Umbilical cord (tissue), 1 donor: ENCODE measurements at regions not wholly inside any gene's neighbourhood (a gene's known extent, or its start where the extent isn't known, plus 50 kb on each side); places are given as distances from the start of the nearest gene placed in this dataset.

ENCODE experiments used
- DNase-seq: peaks from one replicate; pipeline ENCODE4 v3.0.0-alpha.2; 2015; ENCODE audit warnings: low spot score

DNA sequence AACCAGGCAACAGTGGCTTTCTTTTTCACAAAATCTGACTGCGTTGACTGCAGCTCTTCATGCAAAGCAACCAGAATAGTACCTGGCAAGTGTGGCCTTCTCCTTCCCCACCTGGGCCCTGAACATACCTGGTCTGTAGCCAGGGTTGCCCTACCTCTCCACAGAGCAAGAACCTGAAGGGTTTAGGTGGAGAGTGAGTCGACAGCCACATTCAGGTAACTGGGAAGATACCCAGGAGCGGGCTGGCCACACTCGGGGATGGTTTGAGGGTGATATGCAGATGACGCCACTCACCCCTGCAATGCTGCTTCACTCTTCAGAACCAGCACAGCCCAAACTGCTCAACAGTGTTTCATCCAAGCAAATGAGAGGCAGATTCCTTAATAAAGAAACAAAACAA, 117.3 kb downstream of the TTC32 start:
- DNase-seq: no peak

DNA sequence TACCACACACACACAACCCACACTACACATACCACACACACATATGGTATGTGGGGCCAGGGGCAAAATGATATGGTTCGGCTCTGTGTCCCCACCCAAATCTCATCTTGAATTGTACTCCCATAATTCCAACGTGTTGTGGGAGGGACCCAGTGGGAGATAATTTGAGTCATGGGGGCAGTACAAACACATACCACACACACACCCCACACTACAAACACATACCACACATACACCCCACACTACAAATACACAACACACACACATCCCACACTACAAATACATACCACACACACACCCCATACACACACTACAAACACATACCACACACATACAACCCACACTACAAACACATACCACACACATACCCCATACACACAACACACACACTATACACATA, 117.8 kb downstream of the TTC32 start:
- DNase-seq: no peak

DNA sequence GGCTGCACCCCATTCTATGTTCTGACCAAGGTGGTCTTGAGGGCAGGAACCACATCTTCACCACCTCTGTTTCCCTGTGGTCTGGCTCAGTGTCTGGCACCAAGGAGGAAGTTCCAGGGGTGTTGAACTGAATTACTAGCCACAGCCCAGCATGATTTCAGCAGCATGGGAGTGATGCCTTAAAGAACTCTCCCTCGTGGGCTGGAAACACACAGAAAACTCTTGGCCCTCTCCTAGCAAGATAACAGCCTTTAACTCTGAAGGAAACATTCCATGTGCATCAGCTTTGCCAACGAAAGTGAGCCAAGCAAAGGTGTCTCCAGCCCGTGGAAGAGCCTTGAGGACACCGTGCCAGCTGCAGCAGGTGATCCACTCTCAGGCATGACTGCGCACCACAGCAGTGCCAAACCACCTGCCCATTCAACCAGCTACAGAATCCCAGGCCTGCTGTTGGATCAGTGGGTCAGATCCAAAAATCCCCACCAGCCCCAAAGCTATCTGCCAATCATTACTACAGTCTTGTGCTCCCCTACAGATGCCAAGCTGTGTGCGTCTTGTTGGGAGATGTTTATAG, 124.8 kb downstream of the TTC32 start:
- no peak for DNase-seq

DNA sequence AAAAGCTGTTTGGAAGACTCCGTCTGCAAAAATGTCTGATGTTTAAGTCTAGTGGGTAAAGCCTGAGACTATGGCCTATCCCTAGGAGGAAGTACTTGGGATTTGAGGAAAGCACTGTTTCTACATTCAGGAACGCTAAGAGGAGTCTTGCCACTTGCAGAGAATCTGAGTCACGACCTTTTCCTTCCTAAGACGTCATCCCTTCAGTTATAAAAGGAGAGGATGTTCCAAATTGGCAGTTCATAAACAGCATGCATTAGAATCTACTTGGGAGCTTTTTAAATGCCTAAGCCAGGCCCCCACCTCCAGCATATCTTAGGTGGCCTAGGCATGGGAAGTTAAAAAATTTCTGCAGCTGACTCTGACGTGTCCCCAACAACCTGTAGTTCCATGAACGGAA, 125.9 kb downstream of the TTC32 start:
- DNase-seq: peak; percentile 40

DNA sequence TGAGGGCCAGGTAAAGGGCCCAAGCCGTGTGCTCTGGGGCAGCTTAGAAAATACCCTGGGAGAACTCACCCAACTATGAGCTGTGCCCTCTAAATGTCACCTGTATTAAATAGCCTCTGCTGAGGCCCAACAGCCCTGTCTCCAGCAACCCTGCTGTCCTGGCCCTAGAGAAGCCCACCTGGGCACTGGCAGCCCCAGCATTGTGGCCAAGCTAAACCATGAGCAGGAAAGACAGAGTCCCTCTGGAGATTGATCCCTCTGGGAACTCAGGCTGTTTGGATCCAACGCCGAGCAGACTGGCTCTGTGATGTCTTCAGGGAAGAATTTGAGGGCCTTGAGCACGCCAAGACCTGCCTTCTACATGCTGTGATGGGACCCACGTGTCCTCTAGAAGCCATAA, 126.5 kb downstream of the TTC32 start:
- no peak for DNase-seq

DNA sequence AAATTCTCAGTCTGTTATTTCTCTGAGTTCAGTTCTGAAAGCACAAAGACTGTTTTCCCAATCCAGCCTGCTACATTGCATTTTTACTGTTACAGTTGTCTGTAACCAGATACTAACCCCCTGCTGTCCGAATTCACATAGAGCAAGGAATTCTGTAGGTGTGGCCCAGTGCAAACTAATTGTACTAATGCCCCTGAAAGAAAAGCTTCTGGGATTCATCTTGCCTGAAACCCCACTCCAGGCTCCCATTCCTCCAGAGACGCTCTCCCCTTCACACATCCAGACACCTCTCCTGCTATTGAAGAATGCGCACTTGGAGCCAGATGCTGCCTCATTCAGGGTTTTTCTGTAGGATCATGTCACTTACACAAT, 127.0 kb downstream of the TTC32 start:
- DNase-seq: peak; percentile 52

DNA sequence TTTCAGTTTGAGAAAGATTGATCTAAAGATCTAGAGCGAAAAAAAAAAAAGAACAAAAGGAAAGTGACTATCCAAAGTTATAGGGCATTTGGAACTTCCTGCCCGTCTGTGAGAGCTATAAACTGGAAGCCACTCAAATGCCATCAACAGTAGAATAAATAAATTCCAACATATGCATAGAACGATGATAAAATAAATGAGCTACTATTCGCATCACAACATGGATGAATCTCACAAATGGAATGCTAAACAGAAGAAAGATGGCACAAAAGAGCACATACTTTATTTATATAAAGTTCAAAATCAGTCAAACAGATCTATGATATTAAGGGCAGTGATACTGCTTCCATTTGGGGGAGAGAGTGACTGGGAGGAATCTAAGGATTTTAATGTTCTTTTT, 128.8 kb downstream of the TTC32 start:
- DNase-seq: no peak

DNA sequence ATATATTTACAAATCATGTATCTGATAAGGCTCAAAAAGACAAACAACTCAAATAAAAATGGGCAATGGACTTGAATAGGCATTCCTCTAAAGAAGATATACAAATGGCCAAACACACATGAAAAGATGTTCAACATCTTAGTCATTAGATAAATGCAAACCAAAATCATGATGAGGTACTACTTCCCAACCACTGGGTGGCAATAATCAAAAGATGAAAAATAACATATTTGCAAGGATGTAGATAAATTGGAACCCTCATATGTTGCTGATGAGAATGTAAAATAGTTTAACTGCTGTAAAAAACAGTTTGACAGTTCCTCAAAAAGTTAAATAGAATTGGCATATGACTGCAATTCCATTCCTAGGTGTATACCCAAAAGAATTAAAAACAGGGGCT, 132.3 kb downstream of the TTC32 start:
- DNase-seq: no peak

DNA sequence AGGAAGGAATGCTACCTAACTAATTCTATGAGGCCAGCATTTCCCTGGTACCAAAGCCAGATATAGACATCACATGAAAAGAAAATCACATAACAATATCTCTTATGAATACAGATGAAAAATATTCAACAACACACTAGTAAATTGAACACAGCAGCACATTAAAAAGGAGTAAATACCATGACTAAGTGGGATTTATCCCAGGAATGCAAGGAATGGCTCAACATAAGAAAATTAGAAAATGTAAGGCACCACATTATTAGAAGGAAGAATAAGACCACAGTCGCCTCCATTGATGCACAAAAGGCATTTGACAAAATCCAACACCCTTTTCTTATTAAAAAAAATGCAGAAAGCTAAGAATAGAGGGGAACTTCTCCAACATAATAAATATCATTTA, 133.9 kb downstream of the TTC32 start:
- no peak for DNase-seq

DNA sequence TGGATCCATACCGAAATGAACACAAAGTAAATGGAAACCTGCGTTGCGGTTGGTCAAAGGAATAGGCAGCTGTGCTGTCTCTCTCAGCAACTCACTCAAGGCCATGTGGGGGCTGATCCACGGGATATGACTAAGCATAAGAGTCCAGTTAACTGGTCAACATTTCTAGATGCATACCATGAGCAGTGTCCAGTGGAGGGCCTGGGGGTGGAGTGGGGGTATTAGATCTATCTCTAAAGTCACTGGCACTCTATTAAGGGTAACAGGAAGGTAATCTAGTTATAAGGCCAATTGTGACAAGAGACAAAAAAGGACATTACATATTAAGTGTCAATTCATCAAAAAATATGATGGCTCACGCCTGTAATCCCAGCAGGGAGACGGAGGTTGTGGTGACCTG, 136.8 kb downstream of the TTC32 start:
- no peak for DNase-seq

DNA sequence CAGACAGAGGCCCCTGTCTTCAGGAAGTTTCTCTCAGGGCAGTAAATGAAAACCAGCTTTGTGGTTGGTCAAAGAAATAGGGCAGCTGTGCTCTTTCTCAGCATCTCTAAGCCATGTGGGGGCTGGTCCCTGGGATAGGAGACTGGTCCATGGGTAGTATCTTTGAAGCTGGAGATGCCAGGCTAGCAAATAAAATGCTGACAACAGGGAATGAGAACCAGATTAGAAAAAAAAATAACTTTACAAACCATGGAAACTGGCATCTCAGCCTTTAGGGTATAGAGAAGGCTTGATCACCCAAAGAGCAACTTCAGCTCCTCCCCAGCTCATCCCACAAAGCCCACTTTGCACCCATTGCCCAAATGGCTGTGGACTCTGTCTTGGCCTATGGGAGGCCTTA, 138.1 kb downstream of the TTC32 start:
- no peak for DNase-seq

DNA sequence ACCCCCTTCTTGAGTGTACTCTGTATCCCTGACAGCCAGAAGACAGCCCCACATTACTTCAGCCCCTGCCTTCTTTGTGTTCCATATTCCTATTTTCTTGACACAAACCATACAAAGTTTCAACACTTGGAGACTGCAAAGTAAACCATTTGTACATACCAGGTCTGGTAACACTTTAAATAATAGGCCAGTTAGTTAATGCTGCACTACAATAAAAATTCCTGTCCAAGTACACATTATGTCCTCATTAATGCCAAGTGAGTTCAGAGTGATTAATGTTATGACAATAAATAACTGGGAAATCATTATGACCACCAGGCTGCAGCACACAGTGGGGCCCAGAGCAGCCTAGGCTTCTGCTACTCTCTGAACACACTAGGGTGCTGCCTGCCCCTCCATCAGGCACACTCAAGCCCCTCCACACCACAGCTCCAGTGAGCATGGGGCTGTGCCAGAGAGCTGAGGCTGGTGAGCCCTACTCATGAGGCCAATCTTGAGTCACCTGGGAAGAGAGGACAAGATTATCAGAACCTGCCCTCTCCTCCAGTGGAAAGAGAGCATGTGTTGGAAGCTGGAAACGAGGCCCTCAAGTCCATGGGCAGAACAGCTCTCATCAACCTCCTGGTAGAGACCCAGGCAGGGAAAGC, 138.7 kb downstream of the TTC32 start:
- no peak for DNase-seq

DNA sequence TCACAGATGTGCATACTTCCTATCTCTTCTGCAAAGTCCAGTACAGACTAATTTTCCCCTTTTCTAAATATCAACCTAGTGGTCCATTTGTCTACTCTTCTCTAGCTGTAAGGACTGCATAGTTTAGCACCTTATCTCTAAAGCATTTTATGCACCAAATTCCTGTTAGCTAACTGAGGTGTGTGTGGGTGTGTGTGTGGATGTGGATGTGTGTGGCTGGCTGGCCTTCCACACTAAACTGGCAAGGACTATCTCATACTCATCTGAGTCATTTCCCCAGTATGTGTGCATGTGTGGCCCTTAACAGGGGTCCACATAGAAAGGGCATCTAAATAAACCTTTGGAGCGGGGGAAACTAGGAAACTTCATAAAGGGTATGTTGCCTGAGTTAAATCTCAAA, 139.6 kb downstream of the TTC32 start:
- DNase-seq: no peak

DNA sequence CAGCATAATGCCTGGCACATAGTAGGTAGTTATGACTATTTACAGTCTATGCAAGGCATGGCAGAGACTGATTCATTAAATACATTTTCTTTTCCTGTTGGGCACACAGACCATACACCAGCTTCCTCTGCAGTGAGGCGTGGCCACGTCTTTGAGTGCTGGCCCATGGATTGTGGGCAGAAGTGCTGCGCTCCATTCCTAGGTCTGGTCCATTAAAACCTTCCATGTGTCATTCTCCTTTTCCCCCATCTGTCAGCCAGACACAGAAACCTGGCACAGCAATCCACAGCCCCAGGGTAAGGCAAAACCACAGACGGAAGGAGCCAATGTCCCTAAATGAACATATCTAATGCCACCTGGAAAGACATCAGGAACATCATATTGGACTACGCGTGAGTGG, 141.9 kb downstream of the TTC32 start:
- DNase-seq: no peak

DNA sequence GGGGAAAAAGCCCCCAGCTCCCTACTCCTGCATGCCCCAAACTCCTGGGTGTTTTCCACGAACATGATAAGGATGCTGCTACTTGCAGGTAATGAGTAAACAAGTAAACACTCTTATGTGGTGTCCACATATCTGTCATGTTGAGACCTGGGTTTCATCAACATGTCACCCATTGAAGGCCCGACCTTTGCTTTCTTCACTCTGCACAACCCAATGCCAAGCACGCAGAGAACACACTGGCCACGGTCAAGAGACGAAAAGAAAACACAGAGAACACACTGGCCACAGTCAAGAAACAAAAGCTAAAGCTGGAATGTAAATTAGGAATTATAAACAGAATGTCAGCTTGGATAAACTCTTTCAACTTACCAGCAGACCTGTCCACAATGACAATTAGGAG, 143.1 kb downstream of the TTC32 start:
- no peak for DNase-seq

DNA sequence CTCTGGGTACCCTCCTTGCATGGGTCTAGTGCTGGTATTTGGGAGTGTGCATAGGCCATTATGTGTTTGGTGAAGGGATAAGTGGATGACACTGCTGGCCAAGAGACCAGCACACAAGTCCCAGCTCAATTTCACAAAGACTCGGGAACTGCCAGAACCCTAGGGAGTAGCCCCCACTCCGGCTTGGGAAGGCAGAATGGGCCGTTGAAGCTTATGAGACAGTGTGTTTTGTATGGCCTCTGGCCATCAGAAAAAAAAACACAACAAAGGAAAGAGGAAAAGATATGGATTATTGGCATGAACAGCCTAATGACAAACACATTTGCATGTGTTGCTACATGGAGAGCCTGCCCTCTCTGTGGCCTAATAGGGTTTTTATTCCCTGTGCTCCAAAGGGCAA, 144.2 kb downstream of the TTC32 start:
- no peak for DNase-seq

DNA sequence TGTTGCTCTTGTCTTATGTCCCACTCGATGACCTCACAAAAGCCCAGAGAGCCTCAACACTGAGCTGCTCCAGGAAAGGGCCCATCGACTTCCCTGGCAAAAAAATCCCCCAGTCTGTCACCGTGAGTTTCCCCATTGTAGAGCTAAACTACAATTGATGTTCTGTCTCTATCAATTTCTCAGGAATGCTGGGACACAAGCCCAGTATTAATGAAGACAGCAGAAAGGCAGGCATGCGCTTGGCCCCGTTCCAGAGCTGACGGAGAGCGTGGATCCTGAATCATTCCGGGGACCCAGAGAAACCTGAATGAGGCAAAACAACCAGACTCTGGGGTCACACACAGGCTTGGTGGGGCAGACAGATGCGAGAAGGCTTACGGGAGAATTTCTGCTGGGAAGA, 146.9 kb downstream of the TTC32 start:
- DNase-seq: no peak

DNA sequence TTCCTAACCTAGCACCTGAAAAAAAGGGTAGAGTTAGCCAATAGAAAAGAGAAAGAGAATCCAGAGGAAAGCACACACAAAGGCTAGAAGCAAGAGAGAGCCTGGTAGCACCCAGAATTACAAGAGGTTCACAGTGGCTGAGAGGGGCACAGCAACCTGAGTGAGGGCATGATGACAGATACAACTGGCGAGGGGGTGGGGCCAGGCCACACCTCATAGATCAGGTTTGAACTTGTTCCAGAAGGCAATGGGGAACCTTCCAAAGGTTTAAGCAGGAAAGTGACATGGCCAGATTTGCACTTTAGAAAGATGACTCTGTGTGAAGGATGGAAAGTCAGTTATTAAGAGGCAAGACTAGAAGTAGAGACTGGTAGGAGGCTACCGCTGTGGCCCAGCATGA, 148.0 kb downstream of the TTC32 start:
- DNase-seq: no peak

DNA sequence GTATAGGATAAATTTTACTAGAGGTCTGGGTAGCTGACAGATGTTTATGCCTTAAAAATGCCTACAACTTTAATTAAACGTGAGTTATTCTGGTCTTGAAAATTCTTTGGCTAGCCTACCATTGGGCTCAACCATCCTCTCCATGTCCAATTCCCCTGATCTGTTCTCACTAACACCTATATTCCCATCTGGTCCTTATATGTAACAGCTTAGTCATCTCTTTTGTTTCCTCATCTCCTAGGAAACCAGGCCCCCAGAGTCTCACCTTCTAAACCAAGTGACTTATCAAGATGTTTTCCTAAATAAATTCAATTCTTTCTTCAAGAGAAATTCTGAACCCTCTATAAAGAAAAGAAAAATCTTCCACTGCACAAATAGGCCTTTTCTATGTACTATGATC, 148.5 kb downstream of the TTC32 start:
- no peak for DNase-seq

DNA sequence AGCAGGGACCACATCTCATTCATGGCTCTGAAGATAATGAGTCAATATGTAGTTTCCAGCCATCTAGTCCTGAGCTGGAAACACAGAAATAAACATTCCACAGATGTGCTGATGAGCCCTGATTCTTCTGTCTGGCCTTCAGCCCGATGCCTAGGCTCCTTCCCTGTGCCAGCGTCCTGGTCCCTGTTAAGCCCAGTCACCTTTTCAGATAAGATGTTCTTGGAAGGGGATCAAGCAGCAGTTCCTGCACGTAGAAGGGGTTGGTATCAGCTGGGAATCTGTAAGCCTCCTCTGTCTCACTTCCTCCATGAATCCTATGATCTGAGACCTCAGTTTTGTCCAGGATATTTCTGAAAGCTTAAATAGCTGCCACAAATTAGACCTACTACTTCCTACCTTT, 149.3 kb downstream of the TTC32 start:
- peak; percentile 23 for DNase-seq

DNA sequence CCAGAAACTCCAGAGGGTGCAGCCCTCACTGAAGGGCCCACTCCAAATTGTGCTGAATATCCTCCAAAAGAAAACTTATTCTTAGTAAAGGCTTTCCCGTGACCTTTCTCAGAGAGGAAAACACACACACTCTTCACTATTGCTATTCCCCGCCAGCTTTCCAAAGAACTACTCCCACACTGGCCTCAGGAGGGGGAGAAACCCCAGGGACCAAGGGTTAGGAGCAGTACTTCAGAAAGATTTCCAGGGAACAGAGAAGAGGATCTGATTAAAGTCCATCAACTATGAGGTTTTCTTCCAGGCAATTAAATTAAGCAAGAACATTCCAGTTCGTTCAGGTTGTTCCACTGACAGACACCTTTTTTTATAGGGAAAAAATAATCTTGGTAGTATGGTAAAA, 150.2 kb downstream of the TTC32 start:
- DNase-seq: no peak

DNA sequence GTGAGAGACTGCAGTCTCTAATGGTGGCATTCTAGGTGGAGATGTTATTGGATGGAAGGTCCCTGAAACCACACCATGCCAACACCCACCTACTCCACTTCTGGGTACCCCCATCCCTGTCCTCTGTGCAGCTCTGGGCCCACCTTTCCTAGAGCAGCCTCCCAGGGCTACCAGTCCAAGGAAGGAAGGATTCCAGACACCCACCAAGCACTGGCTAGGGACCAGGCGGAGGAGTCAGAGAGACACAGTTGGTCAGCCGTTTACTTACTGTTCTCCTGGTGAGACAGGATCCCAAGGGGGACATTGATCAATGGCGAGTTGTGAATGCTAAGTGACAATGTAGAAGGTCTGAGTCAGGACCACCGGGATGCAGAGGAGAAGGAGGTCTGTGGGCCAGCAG, 151.6 kb downstream of the TTC32 start:
- no peak for DNase-seq

DNA sequence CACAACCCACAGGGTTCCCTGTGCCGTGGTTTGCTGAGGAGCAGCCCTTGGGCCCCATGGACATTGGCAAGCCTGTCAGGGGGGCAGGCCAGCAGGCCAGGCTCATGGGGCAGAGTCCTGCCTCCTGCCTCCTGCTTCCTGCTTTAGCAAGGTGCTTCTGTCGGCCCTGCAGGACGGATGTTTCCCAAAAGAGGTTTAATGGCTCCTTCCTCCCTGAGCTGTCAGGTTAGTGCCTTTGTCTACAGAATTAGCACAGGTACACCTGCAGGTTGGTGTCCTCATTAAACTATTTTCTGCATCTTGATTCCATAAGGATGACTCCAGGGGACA, 152.3 kb downstream of the TTC32 start:
- DNase-seq: no peak

DNA sequence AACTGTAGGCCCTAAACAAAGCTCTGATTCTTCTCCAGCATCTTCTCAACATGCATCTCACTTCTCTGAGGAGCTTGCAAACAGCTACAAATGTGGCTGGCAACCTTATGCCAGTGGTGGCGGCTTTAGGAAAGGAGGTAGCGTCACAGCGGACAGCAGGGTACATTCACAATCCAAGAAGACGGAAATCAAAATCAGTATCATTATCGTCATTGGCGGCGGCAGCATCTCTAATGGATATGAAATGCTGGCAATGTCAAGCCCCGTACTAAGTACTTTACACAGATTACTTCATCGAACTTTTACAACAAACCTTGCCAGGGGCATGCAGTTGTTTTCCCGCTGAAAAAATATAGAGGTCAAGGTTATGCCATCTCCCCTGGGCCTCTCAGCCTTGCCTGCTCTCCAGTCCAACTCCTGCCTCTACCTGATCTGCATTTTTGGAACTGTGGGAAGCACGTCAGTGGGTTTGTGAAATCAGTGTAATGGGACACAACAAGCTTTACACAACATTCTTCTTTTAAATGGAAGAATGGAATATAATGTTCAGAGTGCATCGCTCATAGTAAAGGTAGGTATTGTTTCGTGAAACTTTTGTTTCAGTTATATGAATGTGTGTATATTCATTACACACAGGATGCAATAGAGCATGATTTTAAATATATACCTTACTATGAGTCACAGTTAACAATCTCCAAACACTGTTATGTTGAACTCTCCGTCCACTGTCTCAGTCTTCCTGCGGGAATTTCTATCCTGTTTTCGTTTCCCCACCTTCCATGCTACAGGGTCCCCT, 152.9 kb downstream of the TTC32 start:
- no peak for DNase-seq
